Thyroid gland (tissue), 4 donors: ENCODE measurements at regions not wholly inside any gene's neighbourhood (a gene's known extent, or its start where the extent isn't known, plus 50 kb on each side); places are given as distances from the start of the nearest gene placed in this dataset.

ENCODE experiments used
- CTCF ChIP-seq, 6 experiments: fragments of 200-600 bp in 3 of 6; fragments of 450-650 bp in 3 of 6; sonication (generic) in 3 of 6; IDR thresholded peaks; one replicate each; pipeline ENCODE4 v1.5.1; 2016 to 2019; ENCODE audit warnings: antibody characterized with exemption in 6 of 6, mild to moderate bottlenecking in 2 of 6, inconsistent platforms in 1 of 6, moderate library complexity in 1 of 6
- POLR2A ChIP-seq, 2 donors: fragments of 450-650 bp; IDR thresholded peaks; one replicate each; pipeline ENCODE4 v1.6.1; 2017; ENCODE audit warnings: antibody characterized with exemption in 2 of 2, mild to moderate bottlenecking in 2 of 2, moderate library complexity in 1 of 2

- no peak for TF ChIP-seq CTCF (IDR thresholded peaks at IDR 0.05)
- no peak for TF ChIP-seq POLR2A (IDR thresholded peaks at IDR 0.05)
These were observed 73.2 kb upstream of the SLC4A7 start for GRCh38 chr3:27557411-27557810.
